ENCODE measurements at regions not wholly inside any gene's neighbourhood (a gene's known extent, or its start where the extent isn't known, plus 50 kb on each side); places are given as distances from the start of the nearest gene placed in this dataset.

GRCh38 chr1:81213279-81213678, 587.5 kb upstream of the ADGRL2 start:
- TF ChIP-seq CTCF (IDR thresholded peaks at IDR 0.05), result no peak
- TF ChIP-seq POLR2A (IDR thresholded peaks at IDR 0.05), result no peak
